ENCODE measurements at regions not wholly inside any gene's neighbourhood (a gene's known extent, or its start where the extent isn't known, plus 50 kb on each side); places are given as distances from the start of the nearest gene placed in this dataset.

DNA sequence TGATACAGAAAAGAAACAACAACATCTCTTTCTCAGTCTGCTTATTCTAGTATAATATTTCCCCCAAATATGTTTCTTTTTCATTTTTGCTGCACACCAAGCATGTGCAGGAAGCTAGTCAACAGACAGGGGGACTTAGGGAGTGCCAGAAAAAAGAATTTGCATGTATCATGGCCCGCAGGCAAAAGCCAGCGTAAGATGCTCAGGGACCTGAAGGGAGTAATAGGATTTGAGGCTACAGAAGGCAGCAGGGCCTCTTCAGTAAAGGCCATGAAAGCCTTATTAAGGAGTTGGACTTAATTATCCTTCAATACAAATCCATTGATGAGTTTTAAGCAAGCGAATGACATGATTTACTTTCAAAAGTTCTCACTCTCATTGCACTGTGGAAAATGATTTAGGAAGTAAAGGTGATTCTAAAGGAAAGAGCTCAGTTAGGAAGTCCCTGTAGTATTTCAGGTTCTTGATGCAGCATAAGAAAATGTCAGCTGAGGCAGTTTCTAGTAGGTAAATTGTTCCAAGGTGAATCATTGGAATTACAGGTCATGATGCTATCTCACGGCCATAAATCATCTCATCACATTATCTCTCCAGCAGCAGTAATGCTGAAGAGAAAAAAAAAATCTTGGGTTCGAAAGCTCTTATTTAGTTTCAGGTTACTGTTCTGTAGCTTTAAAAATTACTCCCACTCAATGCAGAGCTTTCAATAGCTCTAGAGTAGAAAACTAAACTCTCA lies 94.8 kb downstream of the PTCHD4 start:
- no peaks in the 10 kb centered on the region for H3K9me3 ChIP-seq (ENCODE audit: control insufficient read depth, low read length)
- 83 to 88% methylated on average over 4 of the region's 5 CpGs for WGBS, 2 experiments
- H3K36me3 ChIP-seq (ENCODE audit: control insufficient read depth, insufficient read depth, low read length), result no peaks in the 10 kb centered on the region
- no peak overlapping the region for H3K27ac ChIP-seq (ENCODE audit: insufficient read depth, low read depth, low read length, poor library complexity, severe bottlenecking)
- H3K4me1 ChIP-seq (ENCODE audit: control insufficient read depth, insufficient read depth, low read length), result no peaks in the 10 kb centered on the region
- H3K27me3 ChIP-seq (ENCODE audit: control insufficient read depth, insufficient read depth, low read length, poor library complexity, severe bottlenecking), result no peaks in the 10 kb centered on the region
- H3K4me3 ChIP-seq (ENCODE audit: insufficient read depth, low read depth, low read length), result no peak overlapping the region

DNA sequence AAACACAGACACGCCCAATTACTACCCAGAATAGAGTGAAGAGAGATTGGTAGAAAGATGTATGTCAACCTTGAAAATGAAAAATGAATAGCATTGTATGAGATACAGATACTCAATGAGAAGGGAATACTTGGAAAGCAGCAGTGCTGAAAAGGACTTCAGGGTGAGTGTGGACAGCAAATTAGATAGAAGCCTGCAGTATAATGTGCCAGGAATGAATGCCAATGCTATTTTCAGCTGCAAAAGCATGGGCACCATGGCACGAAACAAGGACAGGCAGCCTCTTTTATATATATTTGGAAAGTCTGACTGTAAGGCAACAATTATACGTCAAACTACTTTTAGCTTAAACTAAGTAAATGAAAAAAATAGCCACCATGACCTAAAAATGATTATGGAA lies 118.2 kb downstream of the PTCHD4 start:
- no peaks in the 10 kb centered on the region for H3K36me3 ChIP-seq (ENCODE audit: control insufficient read depth, insufficient read depth, low read length)
- no peaks in the 10 kb centered on the region for H3K4me1 ChIP-seq (ENCODE audit: control insufficient read depth, insufficient read depth, low read length)
- no peaks in the 10 kb centered on the region for H3K27me3 ChIP-seq (ENCODE audit: control insufficient read depth, insufficient read depth, low read length, poor library complexity, severe bottlenecking)
- WGBS, 2 experiments, result 94% methylated on average over 3 of the region's 3 CpGs; no CpG with 5 or more reads in 1 of the 2 experiments
- no peak overlapping the region for H3K4me3 ChIP-seq (ENCODE audit: insufficient read depth, low read depth, low read length)
- no peaks in the 10 kb centered on the region for H3K9me3 ChIP-seq (ENCODE audit: control insufficient read depth, low read length)
- H3K27ac ChIP-seq (ENCODE audit: insufficient read depth, low read depth, low read length, poor library complexity, severe bottlenecking), result no peak overlapping the region

DNA sequence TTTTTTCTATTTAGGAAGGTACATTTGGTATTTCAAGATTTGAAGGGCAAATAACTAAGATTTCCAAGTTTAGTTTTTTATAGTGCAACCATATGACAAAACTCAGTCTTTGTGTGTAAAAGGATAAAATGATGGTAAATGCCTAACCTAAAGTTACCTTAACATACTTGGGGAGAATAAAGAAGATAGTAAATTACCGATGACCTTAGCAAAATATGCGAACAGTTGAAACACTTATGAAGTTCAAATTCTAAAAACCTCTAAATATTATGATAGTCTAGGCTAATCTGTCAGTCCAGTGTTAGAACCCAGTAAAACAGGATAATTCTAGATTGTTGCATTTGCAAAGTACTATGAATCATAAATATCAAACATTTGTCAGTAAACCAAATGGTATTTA lies 127.5 kb downstream of the PTCHD4 start:
- WGBS, 2 experiments, result 90 to 94% methylated on average over 2 of the region's 2 CpGs

DNA sequence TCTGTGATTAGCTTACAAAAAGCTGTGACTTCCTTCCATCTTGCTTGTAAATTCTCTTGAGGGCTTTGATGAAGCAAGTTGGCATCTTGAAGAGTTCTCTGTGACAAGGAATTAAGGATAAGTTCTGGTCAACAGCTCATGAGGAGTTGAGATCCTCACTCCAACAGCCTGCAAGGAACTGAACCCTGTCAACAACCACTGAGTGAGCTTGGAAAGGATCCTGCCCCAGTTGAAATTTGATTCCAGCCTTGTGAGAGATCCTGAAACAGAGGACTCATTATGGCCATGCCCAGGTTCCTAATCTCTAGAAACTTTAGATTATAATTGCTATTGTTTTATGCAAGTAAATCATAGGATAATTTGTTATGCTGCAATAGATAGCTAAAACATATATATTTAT lies 133.7 kb downstream of the PTCHD4 start:
- no peaks in the 10 kb centered on the region for H3K4me1 ChIP-seq (ENCODE audit: control insufficient read depth, insufficient read depth, low read length)
- H3K9me3 ChIP-seq (ENCODE audit: control insufficient read depth, low read length), result no peaks in the 10 kb centered on the region
- no peak overlapping the region for H3K27ac ChIP-seq (ENCODE audit: insufficient read depth, low read depth, low read length, poor library complexity, severe bottlenecking)
- no peak overlapping the region for H3K4me3 ChIP-seq (ENCODE audit: insufficient read depth, low read depth, low read length)
- H3K27me3 ChIP-seq (ENCODE audit: control insufficient read depth, insufficient read depth, low read length, poor library complexity, severe bottlenecking), result no peaks in the 10 kb centered on the region
- H3K36me3 ChIP-seq (ENCODE audit: control insufficient read depth, insufficient read depth, low read length), result no peaks in the 10 kb centered on the region

More for the DNA sequence above, 127.5 kb downstream of the PTCHD4 start:
- Histone ChIP-seq H3K36me3 (ENCODE audit: control insufficient read depth, insufficient read depth, low read length) (no peaks in the 10 kb centered on the region), H3K27me3 (ENCODE audit: control insufficient read depth, insufficient read depth, low read length, poor library complexity, severe bottlenecking) (no peaks in the 10 kb centered on the region), H3K4me1 (ENCODE audit: control insufficient read depth, insufficient read depth, low read length) (no peaks in the 10 kb centered on the region), H3K4me3 (ENCODE audit: insufficient read depth, low read depth, low read length) (no peak overlapping the region), H3K9me3 (ENCODE audit: control insufficient read depth, low read length) (no peaks in the 10 kb centered on the region), H3K27ac (ENCODE audit: insufficient read depth, low read depth, low read length, poor library complexity, severe bottlenecking) (no peak overlapping the region)

DNA sequence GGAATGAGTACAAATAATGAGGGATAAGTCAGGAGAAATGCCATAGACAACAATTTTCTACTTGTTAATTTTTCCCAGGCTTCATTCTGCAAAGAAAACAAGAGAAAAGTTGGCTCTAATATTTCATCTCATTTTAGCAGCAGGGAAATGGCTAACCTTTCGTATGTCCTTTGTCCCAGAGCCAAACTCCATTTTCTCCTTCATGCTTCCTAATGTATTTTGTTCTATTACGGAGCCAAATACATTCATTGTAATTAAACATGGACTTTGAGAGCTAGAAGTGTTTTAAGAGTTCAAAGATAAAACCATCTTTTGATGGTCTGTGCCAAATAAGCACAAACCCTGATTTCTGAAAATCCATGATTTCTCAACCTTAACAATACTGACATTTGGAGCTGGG lies 136.9 kb downstream of the PTCHD4 start:
- no peak overlapping the region for H3K4me3 ChIP-seq (ENCODE audit: insufficient read depth, low read depth, low read length)
- no peaks in the 10 kb centered on the region for H3K4me1 ChIP-seq (ENCODE audit: control insufficient read depth, insufficient read depth, low read length)
- H3K36me3 ChIP-seq (ENCODE audit: control insufficient read depth, insufficient read depth, low read length), result no peaks in the 10 kb centered on the region
- no peaks in the 10 kb centered on the region for H3K27me3 ChIP-seq (ENCODE audit: control insufficient read depth, insufficient read depth, low read length, poor library complexity, severe bottlenecking)
- H3K9me3 ChIP-seq (ENCODE audit: control insufficient read depth, low read length), result no peaks in the 10 kb centered on the region
- no peak overlapping the region for H3K27ac ChIP-seq (ENCODE audit: insufficient read depth, low read depth, low read length, poor library complexity, severe bottlenecking)
- WGBS, 2 experiments, result 100% methylated on average over 1 to 2 of the region's 2 CpGs

DNA sequence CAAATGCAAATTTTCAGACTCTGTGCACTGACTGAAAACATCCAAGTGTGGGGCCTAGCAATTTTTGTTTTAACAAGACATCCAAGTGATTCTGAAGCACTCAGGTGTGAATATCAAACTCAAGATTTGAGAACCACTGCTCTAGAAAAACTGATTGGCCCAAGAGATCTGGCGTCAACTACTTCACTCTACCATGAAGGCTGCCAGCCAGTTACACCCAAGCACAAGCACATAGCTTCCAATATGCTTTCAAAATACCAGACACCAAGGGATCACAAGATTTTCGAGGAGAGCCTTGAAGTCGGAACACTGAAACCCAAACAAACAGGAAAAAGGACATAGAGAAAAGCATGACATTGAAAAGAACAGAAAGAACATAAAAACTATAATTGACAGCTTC lies 140.2 kb downstream of the PTCHD4 start:
- H3K4me1 ChIP-seq (ENCODE audit: control insufficient read depth, insufficient read depth, low read length), result no peaks in the 10 kb centered on the region
- no peaks in the 10 kb centered on the region for H3K9me3 ChIP-seq (ENCODE audit: control insufficient read depth, low read length)
- 96 to 99% methylated on average over 3 of the region's 3 CpGs for WGBS, 2 experiments
- no peak overlapping the region for H3K4me3 ChIP-seq (ENCODE audit: insufficient read depth, low read depth, low read length)
- no peak overlapping the region for H3K27ac ChIP-seq (ENCODE audit: insufficient read depth, low read depth, low read length, poor library complexity, severe bottlenecking)
- H3K27me3 ChIP-seq (ENCODE audit: control insufficient read depth, insufficient read depth, low read length, poor library complexity, severe bottlenecking), result no peaks in the 10 kb centered on the region
- no peaks in the 10 kb centered on the region for H3K36me3 ChIP-seq (ENCODE audit: control insufficient read depth, insufficient read depth, low read length)

DNA sequence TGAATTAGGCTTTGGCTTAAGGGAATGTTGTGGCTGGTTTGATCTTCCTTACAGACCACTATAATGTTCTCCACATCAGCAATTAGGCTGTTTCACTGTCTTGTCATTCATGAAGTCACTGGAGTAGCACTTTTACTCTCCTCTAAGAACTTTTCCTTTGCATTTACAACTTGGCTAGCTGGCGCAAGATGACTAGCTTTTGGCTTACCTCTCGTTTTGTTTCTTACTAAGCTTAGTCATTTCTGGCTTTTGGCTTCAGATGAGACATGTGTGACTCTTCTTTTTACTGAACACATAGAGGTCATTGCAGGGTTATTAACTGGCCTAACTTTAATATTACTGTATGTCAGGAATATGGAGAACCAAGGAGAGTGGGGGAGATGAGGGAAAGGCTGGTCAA lies 143.2 kb downstream of the PTCHD4 start:
- no peaks in the 10 kb centered on the region for H3K9me3 ChIP-seq (ENCODE audit: control insufficient read depth, low read length)
- H3K4me1 ChIP-seq (ENCODE audit: control insufficient read depth, insufficient read depth, low read length), result no peaks in the 10 kb centered on the region
- no peak overlapping the region for H3K4me3 ChIP-seq (ENCODE audit: insufficient read depth, low read depth, low read length)
- 96 to 100% methylated on average over 2 of the region's 2 CpGs for WGBS, 2 experiments
- no peaks in the 10 kb centered on the region for H3K36me3 ChIP-seq (ENCODE audit: control insufficient read depth, insufficient read depth, low read length)
- H3K27ac ChIP-seq (ENCODE audit: insufficient read depth, low read depth, low read length, poor library complexity, severe bottlenecking), result no peak overlapping the region
- H3K27me3 ChIP-seq (ENCODE audit: control insufficient read depth, insufficient read depth, low read length, poor library complexity, severe bottlenecking), result no peaks in the 10 kb centered on the region

DNA sequence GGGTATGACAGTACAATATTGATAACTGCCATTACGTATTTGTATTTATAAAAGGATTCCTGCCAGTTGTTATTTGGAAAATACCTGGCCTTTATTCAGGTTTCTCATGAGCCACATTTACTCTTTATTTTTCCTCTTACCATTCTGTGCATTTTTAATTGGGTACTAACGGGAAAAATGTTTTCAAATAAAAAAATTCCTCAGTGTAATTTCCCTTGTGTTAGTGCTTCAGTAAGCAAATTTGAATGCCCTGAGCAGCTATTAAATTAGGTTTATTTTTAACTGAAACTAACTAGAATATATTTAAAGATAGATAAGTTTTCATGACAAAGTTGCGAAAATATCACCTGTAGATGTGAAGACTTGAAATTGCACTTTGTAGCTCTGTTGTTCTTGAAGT lies 146.0 kb downstream of the PTCHD4 start:
- Histone ChIP-seq H3K27ac (ENCODE audit: insufficient read depth, low read depth, low read length, poor library complexity, severe bottlenecking) (no peak overlapping the region), H3K4me1 (ENCODE audit: control insufficient read depth, insufficient read depth, low read length) (no peaks in the 10 kb centered on the region), H3K36me3 (ENCODE audit: control insufficient read depth, insufficient read depth, low read length) (no peaks in the 10 kb centered on the region), H3K4me3 (ENCODE audit: insufficient read depth, low read depth, low read length) (no peak overlapping the region), H3K27me3 (ENCODE audit: control insufficient read depth, insufficient read depth, low read length, poor library complexity, severe bottlenecking) (no peaks in the 10 kb centered on the region), H3K9me3 (ENCODE audit: control insufficient read depth, low read length) (no peaks in the 10 kb centered on the region)
- 88 to 100% methylated on average over 1 to 2 of the region's 3 CpGs for WGBS, 2 experiments

DNA sequence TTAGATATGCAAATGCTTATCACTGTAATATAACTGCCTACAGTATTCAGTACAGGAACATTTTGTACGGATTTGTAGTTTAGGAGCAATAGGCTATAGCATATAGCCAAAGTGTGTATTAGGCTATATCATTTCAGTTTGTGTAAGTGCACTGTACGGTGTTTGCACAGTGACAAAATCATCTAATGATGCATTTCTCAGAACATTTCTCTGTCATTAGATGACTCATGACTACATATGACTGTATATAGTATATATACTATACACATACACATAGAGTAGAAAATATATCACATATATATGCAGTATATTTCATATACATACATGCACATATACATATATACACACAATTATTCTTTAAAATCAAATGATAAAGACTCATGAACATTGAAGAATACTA lies 158.4 kb downstream of the PTCHD4 start:
- H3K9me3 ChIP-seq (ENCODE audit: control insufficient read depth, low read length), result no peaks in the 10 kb centered on the region
- H3K4me3 ChIP-seq (ENCODE audit: insufficient read depth, low read depth, low read length), result no peak overlapping the region
- H3K27me3 ChIP-seq (ENCODE audit: control insufficient read depth, insufficient read depth, low read length, poor library complexity, severe bottlenecking), result no peaks in the 10 kb centered on the region
- H3K27ac ChIP-seq (ENCODE audit: insufficient read depth, low read depth, low read length, poor library complexity, severe bottlenecking), result no peak overlapping the region
- WGBS, 2 experiments, result 100% methylated on average over 1 to 2 of the region's 2 CpGs
- no peaks in the 10 kb centered on the region for H3K4me1 ChIP-seq (ENCODE audit: control insufficient read depth, insufficient read depth, low read length)
- H3K36me3 ChIP-seq (ENCODE audit: control insufficient read depth, insufficient read depth, low read length), result no peaks in the 10 kb centered on the region

DNA sequence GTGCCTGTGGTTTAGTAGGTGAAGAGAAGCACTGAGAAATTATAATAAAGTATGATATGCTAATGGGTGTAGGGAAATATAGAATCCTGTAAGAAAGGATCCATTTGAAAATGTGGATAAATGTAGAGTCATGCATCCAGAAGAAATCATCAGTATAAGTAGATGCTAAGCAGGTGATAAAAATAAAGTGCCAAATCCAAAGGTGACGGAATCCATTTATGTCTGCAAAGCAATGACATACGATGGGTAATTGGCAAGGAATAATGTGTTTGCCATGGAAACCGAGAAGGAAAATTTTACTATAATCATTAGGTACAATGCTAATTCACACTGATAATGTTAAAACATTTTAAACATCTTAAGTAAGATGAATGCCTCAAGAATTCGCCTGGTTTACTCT lies 163.0 kb downstream of the OPN5 start:
- Histone ChIP-seq H3K9me3 (ENCODE audit: control insufficient read depth, low read length) (no peaks in the 10 kb centered on the region), H3K4me1 (ENCODE audit: control insufficient read depth, insufficient read depth, low read length) (no peaks in the 10 kb centered on the region), H3K27ac (ENCODE audit: insufficient read depth, low read depth, low read length, poor library complexity, severe bottlenecking) (no peak overlapping the region), H3K4me3 (ENCODE audit: insufficient read depth, low read depth, low read length) (no peak overlapping the region), H3K27me3 (ENCODE audit: control insufficient read depth, insufficient read depth, low read length, poor library complexity, severe bottlenecking) (no peaks in the 10 kb centered on the region), H3K36me3 (ENCODE audit: control insufficient read depth, insufficient read depth, low read length) (no peaks in the 10 kb centered on the region)
- WGBS, 2 experiments, result 92 to 97% methylated on average over 2 to 3 of the region's 4 CpGs

DNA sequence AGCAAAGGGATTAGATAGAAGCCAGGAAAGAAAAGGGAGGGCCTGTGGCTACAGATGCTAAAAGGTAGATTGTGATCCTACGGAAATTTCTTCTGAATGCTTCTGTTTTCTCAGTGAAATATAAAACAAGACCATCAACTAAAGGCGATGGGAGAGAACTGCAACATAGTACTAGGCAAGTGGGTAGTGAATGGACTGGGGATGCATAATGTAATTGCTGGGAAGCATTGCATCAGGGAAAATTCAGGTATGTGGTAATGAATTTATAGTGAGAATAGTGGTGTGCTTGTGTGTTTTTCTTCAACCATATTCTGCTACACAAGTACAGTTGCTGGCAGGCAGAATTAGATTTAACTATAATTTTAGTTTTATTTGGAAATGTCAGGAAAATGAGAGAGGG lies 156.6 kb downstream of the OPN5 start:
- Histone ChIP-seq H3K4me1 (ENCODE audit: control insufficient read depth, insufficient read depth, low read length) (no peaks in the 10 kb centered on the region), H3K27me3 (ENCODE audit: control insufficient read depth, insufficient read depth, low read length, poor library complexity, severe bottlenecking) (no peaks in the 10 kb centered on the region), H3K4me3 (ENCODE audit: insufficient read depth, low read depth, low read length) (no peak overlapping the region), H3K27ac (ENCODE audit: insufficient read depth, low read depth, low read length, poor library complexity, severe bottlenecking) (no peak overlapping the region), H3K9me3 (ENCODE audit: control insufficient read depth, low read length) (no peaks in the 10 kb centered on the region), H3K36me3 (ENCODE audit: control insufficient read depth, insufficient read depth, low read length) (no peaks in the 10 kb centered on the region)
- 91 to 100% methylated on average over 2 of the region's 2 CpGs for WGBS, 2 experiments
